Body of pancreas (tissue), 4 donors: ENCODE measurements at regions not wholly inside any gene's neighbourhood (a gene's known extent, or its start where the extent isn't known, plus 50 kb on each side); places are given as distances from the start of the nearest gene placed in this dataset.

ENCODE experiments used
- POLR2A ChIP-seq, 3 donors: fragments of 450-650 bp; IDR thresholded peaks; one replicate each; pipeline ENCODE4 v1.6.1; 2016; ENCODE audit warnings: antibody characterized with exemption in 3 of 3, mild to moderate bottlenecking in 2 of 3
- TF ChIP-seq, protein P1 (sequence below), 7 experiments: fragments of 450-650 bp in 4 of 7; fragments of 200-600 bp in 3 of 7; sonication (generic) in 3 of 7; IDR thresholded peaks; one replicate each; pipeline ENCODE4 v1.5.1; 2016 to 2019; ENCODE audit warnings: antibody characterized with exemption in 7 of 7

GRCh38 chr1:191043066-191043465, 565.4 kb upstream of the BRINP3 start:
- TF ChIP-seq, protein P1, sequence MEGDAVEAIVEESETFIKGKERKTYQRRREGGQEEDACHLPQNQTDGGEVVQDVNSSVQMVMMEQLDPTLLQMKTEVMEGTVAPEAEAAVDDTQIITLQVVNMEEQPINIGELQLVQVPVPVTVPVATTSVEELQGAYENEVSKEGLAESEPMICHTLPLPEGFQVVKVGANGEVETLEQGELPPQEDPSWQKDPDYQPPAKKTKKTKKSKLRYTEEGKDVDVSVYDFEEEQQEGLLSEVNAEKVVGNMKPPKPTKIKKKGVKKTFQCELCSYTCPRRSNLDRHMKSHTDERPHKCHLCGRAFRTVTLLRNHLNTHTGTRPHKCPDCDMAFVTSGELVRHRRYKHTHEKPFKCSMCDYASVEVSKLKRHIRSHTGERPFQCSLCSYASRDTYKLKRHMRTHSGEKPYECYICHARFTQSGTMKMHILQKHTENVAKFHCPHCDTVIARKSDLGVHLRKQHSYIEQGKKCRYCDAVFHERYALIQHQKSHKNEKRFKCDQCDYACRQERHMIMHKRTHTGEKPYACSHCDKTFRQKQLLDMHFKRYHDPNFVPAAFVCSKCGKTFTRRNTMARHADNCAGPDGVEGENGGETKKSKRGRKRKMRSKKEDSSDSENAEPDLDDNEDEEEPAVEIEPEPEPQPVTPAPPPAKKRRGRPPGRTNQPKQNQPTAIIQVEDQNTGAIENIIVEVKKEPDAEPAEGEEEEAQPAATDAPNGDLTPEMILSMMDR (IDR thresholded peaks at IDR 0.05) = no peak
- no peak for TF ChIP-seq POLR2A (IDR thresholded peaks at IDR 0.05)
